Neuronal stem cell (in vitro differentiated cells): ENCODE measurements at regions not wholly inside any gene's neighbourhood (a gene's known extent, or its start where the extent isn't known, plus 50 kb on each side); places are given as distances from the start of the nearest gene placed in this dataset.

Source experiments
- DNase-seq: peaks from one replicate; pipeline ENCODE4 v3.0.0-alpha.2; 2013; ENCODE audit warnings: low spot score
- H2AFZ ChIP-seq: one replicate; pipeline ENCODE4 v1.6.1; 2013; ENCODE audit warnings: mild to moderate bottlenecking, low read length, inconsistent platforms
- H2AK5ac ChIP-seq: 2 replicates; pipeline ENCODE4 v1.6.1; 2013; ENCODE audit warnings: low read depth, mild to moderate bottlenecking, inconsistent platforms, low read length, moderate library complexity, mixed read lengths
- H2BK120ac ChIP-seq: 2 replicates; pipeline ENCODE4 v1.6.1; 2013; ENCODE audit warnings: low read depth, mild to moderate bottlenecking, inconsistent platforms, low read length, moderate library complexity, mixed read lengths
- H2BK12ac ChIP-seq: one replicate; pipeline ENCODE4 v1.6.1; 2013; ENCODE audit warnings: low read length, inconsistent platforms
- H2BK15ac ChIP-seq: 2 replicates; pipeline ENCODE4 v1.6.1; 2013; ENCODE audit warnings: mild to moderate bottlenecking, low read length, inconsistent platforms, mixed read lengths
- H2BK5ac ChIP-seq: one replicate; pipeline ENCODE4 v1.6.1; 2013; ENCODE audit warnings: inconsistent platforms, mild to moderate bottlenecking, low read length, moderate library complexity
- H3K14ac ChIP-seq: one replicate; pipeline ENCODE4 v1.6.1; 2013; ENCODE audit warnings: low read length, inconsistent platforms
- H3K18ac ChIP-seq: 2 replicates; pipeline ENCODE4 v1.6.1; 2013; ENCODE audit warnings: low read length, inconsistent platforms
- H3K23ac ChIP-seq: 2 replicates; pipeline ENCODE4 v1.6.1; 2013; ENCODE audit warnings: low read depth, mild to moderate bottlenecking, mixed read lengths, low read length, inconsistent platforms; ENCODE audit not compliant: poor library complexity
- H3K27ac ChIP-seq: replicated peaks from 3 replicates; pipeline ENCODE4 v1.5.1; 2013; ENCODE audit warnings: low read length, inconsistent platforms
- H3K27me3 ChIP-seq, 3 experiments: 2 replicates each; pipeline ENCODE4 v1.6.1; 2013; ENCODE audit warnings: low read length in 3 of 3, mild to moderate bottlenecking in 2 of 3, inconsistent platforms in 1 of 3, low read depth in 1 of 3, mixed read lengths in 1 of 3, moderate library complexity in 1 of 3; ENCODE audit not compliant: control insufficient read depth in 3 of 3, insufficient read depth in 3 of 3
- H3K36me3 ChIP-seq, 2 donors: replicated peaks in 1 of 2; 2 replicates each; pipeline ENCODE4 v1.6.1; 2013; ENCODE audit warnings: low read length in 2 of 2; ENCODE audit not compliant: control insufficient read depth in 2 of 2, insufficient read depth in 2 of 2
- H3K4ac ChIP-seq: 2 replicates; pipeline ENCODE4 v1.6.1; 2013; ENCODE audit warnings: inconsistent platforms, mild to moderate bottlenecking, low read length, moderate library complexity
- H3K4me1 ChIP-seq, 2 donors: 1 replicate in 1 of 2; 2 replicates in 1 of 2; pipeline ENCODE4 v1.6.1; 2013; ENCODE audit warnings: low read length in 2 of 2, low read depth in 1 of 2; ENCODE audit not compliant: control insufficient read depth in 2 of 2, insufficient read depth in 1 of 2
- H3K4me2 ChIP-seq: one replicate; pipeline ENCODE4 v1.6.1; 2013; ENCODE audit warnings: mild to moderate bottlenecking, low read length, inconsistent platforms; ENCODE audit not compliant: insufficient read depth, poor library complexity, severe bottlenecking
- H3K4me3 ChIP-seq, 2 donors: 2 replicates each; pipeline ENCODE4 v1.5.1; 2013; ENCODE audit warnings: low read length in 2 of 2, mild to moderate bottlenecking in 2 of 2, inconsistent platforms in 1 of 2, moderate library complexity in 1 of 2
- H3K79me1 ChIP-seq: one replicate; pipeline ENCODE4 v1.6.1; 2013; ENCODE audit warnings: low read depth, mild to moderate bottlenecking, inconsistent platforms, low read length, moderate library complexity
- H3K9ac ChIP-seq: one replicate; pipeline ENCODE4 v1.6.1; 2013; ENCODE audit warnings: mild to moderate bottlenecking, low read depth, low read length, inconsistent platforms; ENCODE audit not compliant: poor library complexity
- H3K9me3 ChIP-seq, 2 donors: replicated peaks in 1 of 2; 2 replicates each; pipeline versions ENCODE3 to v1.6.1; 2013; ENCODE audit warnings: low read length in 2 of 2, mild to moderate bottlenecking in 2 of 2, inconsistent platforms in 1 of 2, low read depth in 1 of 2, mixed read lengths in 1 of 2, moderate library complexity in 1 of 2; ENCODE audit not compliant: control insufficient read depth in 2 of 2, insufficient read depth in 1 of 2
- H4K8ac ChIP-seq: one replicate; pipeline ENCODE4 v1.6.1; 2013; ENCODE audit warnings: low read depth, mild to moderate bottlenecking, inconsistent platforms, low read length, moderate library complexity
- H4K91ac ChIP-seq: one replicate; pipeline ENCODE4 v1.6.1; 2013; ENCODE audit warnings: low read length, low read depth, mild to moderate bottlenecking, inconsistent platforms; ENCODE audit not compliant: poor library complexity
- WGBS, 2 donors: extraction: QIAGEN DNeasy Blood & Tissue Kit; methylation state at CpG; one replicate each; pipeline ENCODE4 v1.1.7; 2013; ENCODE audit warnings: missing lambda C conversion rate in 2 of 2, mixed read lengths in 1 of 2; ENCODE audit not compliant: insufficient read length in 2 of 2, insufficient replicate concordance in 1 of 2; ENCODE audit errors: extremely low coverage in 2 of 2; 5-methylcytosine and 5-hydroxymethylcytosine counted together

- no peak overlapping the region for H4K91ac ChIP-seq
- H3K4me3 ChIP-seq: no peak overlapping the region
- no peak overlapping the region for H3K23ac ChIP-seq
- no peak overlapping the region for H2BK5ac ChIP-seq
- no peaks in the 10 kb centered on the region for H3K27me3 ChIP-seq
- H3K14ac ChIP-seq: no peak overlapping the region
- no peak overlapping the region for H2AK5ac ChIP-seq
- H3K4me2 ChIP-seq: no peak overlapping the region
- H3K27ac ChIP-seq: no peak overlapping the region
- H3K18ac ChIP-seq: no peak overlapping the region
- no peak overlapping the region for H4K8ac ChIP-seq
- no peak overlapping the region for H3K9ac ChIP-seq
- H3K79me1 ChIP-seq: no peaks in the 10 kb centered on the region
- H2BK15ac ChIP-seq: no peak overlapping the region
- H2AFZ ChIP-seq: no peak overlapping the region
- H2BK12ac ChIP-seq: no peak overlapping the region
- no peaks in the 10 kb centered on the region for H3K9me3 ChIP-seq
- H3K4ac ChIP-seq: no peak overlapping the region
- no peak for DNase-seq
- H3K4me1 ChIP-seq: no peaks in the 10 kb centered on the region
- WGBS, 2 donors: no CpG with 5 or more reads among the region's 3 CpGs
- no peaks in the 10 kb centered on the region for H3K36me3 ChIP-seq
- no peak overlapping the region for H2BK120ac ChIP-seq
Measured at GRCh38 chr21:28669971-28670653, 322.6 kb downstream of the LTN1 start.

GRCh38 chr21:28669321-28669720, 323.4 kb downstream of the LTN1 start:
- Histone ChIP-seq H3K23ac (no peak overlapping the region), H4K91ac (no peak overlapping the region)
- WGBS, 2 donors: no CpG with 5 or more reads among the region's 2 CpGs

GRCh38 chr21:28663754-28664153, 328.9 kb downstream of the LTN1 start:
- H3K4me2 ChIP-seq: no peak overlapping the region
- H3K14ac ChIP-seq: no peak overlapping the region
- no peak overlapping the region for H3K23ac ChIP-seq
- H3K9ac ChIP-seq: no peak overlapping the region
- H3K79me1 ChIP-seq: no peaks in the 10 kb centered on the region
- no peaks in the 10 kb centered on the region for H3K27me3 ChIP-seq
- no peak overlapping the region for H4K91ac ChIP-seq
- no peaks in the 10 kb centered on the region for H3K4me1 ChIP-seq
- no peaks in the 10 kb centered on the region for H3K36me3 ChIP-seq
- DNase-seq: no peak
- no peak overlapping the region for H2BK15ac ChIP-seq
- H3K18ac ChIP-seq: no peak overlapping the region
- no peak overlapping the region for H2BK120ac ChIP-seq
- WGBS, 2 donors: no CpG with 5 or more reads among the region's 5 CpGs
- no peak overlapping the region for H4K8ac ChIP-seq
- H3K9me3 ChIP-seq: no peaks in the 10 kb centered on the region
- no peak overlapping the region for H2AFZ ChIP-seq
- H2BK12ac ChIP-seq: no peak overlapping the region
- no peak overlapping the region for H3K27ac ChIP-seq
- H3K4me3 ChIP-seq: no peak overlapping the region
- no peak overlapping the region for H2AK5ac ChIP-seq
- H3K4ac ChIP-seq: no peak overlapping the region
- H2BK5ac ChIP-seq: no peak overlapping the region

More at GRCh38 chr21:28669321-28669720, 323.4 kb downstream of the LTN1 start:
- no peaks in the 10 kb centered on the region for H3K9me3 ChIP-seq
- H3K79me1 ChIP-seq: no peaks in the 10 kb centered on the region
- no peak overlapping the region for H2BK5ac ChIP-seq
- H2BK120ac ChIP-seq: no peak overlapping the region
- H3K27ac ChIP-seq: no peak overlapping the region
- H3K4me3 ChIP-seq: no peak overlapping the region
- DNase-seq: no peak
- no peak overlapping the region for H2BK12ac ChIP-seq
- no peak overlapping the region for H2BK15ac ChIP-seq
- H3K9ac ChIP-seq: no peak overlapping the region
- no peak overlapping the region for H3K4me2 ChIP-seq
- H2AFZ ChIP-seq: no peak overlapping the region
- H4K8ac ChIP-seq: no peak overlapping the region
- H3K4me1 ChIP-seq: no peaks in the 10 kb centered on the region
- H3K18ac ChIP-seq: no peak overlapping the region
- H3K27me3 ChIP-seq: no peaks in the 10 kb centered on the region
- no peaks in the 10 kb centered on the region for H3K36me3 ChIP-seq
- no peak overlapping the region for H2AK5ac ChIP-seq
- H3K4ac ChIP-seq: no peak overlapping the region
- H3K14ac ChIP-seq: no peak overlapping the region

- Histone ChIP-seq H3K27me3 (no peaks in the 10 kb centered on the region), H3K36me3 (no peaks in the 10 kb centered on the region), H3K79me1 (no peaks in the 10 kb centered on the region), H3K23ac (no peak overlapping the region), H3K9ac (no peak overlapping the region), H3K14ac (no peak overlapping the region), H4K8ac (no peak overlapping the region), H2BK15ac (no peak overlapping the region), H3K9me3 (no peaks in the 10 kb centered on the region), H2BK120ac (no peak overlapping the region), H3K4ac (no peak overlapping the region), H3K27ac (no peak overlapping the region), H2BK5ac (no peak overlapping the region), H3K4me2 (no peak overlapping the region), H4K91ac (no peak overlapping the region), H3K4me3 (no peak overlapping the region), H3K4me1 (no peaks in the 10 kb centered on the region), H2AK5ac (no peak overlapping the region), H2AFZ (no peak overlapping the region), H3K18ac (no peak overlapping the region), H2BK12ac (no peak overlapping the region)
- WGBS, 2 donors: no CpG with 5 or more reads among the region's 4 CpGs
- no peak for DNase-seq
Measured at GRCh38 chr21:28663111-28663693, 329.5 kb downstream of the LTN1 start.
